Stomach (tissue), 8 donors: ENCODE measurements at regions not wholly inside any gene's neighbourhood (a gene's known extent, or its start where the extent isn't known, plus 50 kb on each side); places are given as distances from the start of the nearest gene placed in this dataset.
A peak's percentile ranks its signal among the peaks of the same experiment; 100 is the strongest.

ENCODE experiments used
- DNase-seq, 2 donors: peaks; one replicate each; pipeline versions ENCODE4 v3.0.0 to v3.0.0-alpha.2; 2013 to 2019
- H3K27ac ChIP-seq, 5 donors: fragments of 200-600 bp in 4 of 5; sonication (generic) in 4 of 5; one replicate each; pipeline ENCODE4 v1.5.1; 2013 to 2019; ENCODE audit warnings: mild to moderate bottlenecking in 1 of 5, moderate library complexity in 1 of 5
- H3K27me3 ChIP-seq, 3 donors: fragments of 200-600 bp; sonication (generic); one replicate each; pipeline ENCODE4 v1.5.1; 2017 to 2019; ENCODE audit warnings: mixed run types in 1 of 3
- H3K36me3 ChIP-seq, 4 donors: fragments of 200-600 bp; sonication (generic); 1 replicate in 3 of 4; 2 replicates in 1 of 4; pipeline ENCODE4 v1.5.1; 2016 to 2019
- H3K4me1 ChIP-seq, 4 donors: fragments of 200-600 bp; sonication (generic); one replicate each; pipeline ENCODE4 v1.5.1; 2016 to 2019
- H3K4me3 ChIP-seq, 4 donors: fragments of 200-600 bp; sonication (generic) in 3 of 4; one replicate each; pipeline ENCODE4 v1.5.1; 2016 to 2019; ENCODE audit warnings: mild to moderate bottlenecking in 1 of 4
- H3K9me3 ChIP-seq, 4 donors: fragments of 200-600 bp; sonication (generic); one replicate each; pipeline ENCODE4 v1.5.1; 2016 to 2019
- EP300 ChIP-seq: sonication (generic); formaldehyde crosslinking; IDR thresholded peaks from one replicate; pipeline ENCODE4 v1.6.1; 2017; ENCODE audit warnings: antibody characterized with exemption
- POLR2A ChIP-seq, 4 donors: fragments of 450-650 bp; IDR thresholded peaks; one replicate each; pipeline ENCODE4 v1.6.1; 2016; ENCODE audit warnings: antibody characterized with exemption in 4 of 4, control low read depth in 2 of 4, mild to moderate bottlenecking in 1 of 4, moderate library complexity in 1 of 4
- POLR2AphosphoS5 ChIP-seq, 3 donors: sonication (generic); formaldehyde crosslinking; IDR thresholded peaks; one replicate each; pipeline ENCODE4 v1.6.1; 2016; ENCODE audit warnings: antibody characterized with exemption in 3 of 3
- WGBS, 5 donors: extraction: QIAGEN DNeasy Blood & Tissue Kit in 3 of 5; methylation state at CpG; one replicate each; pipeline versions ENCODE4 v1.1.5 to v1.1.7; 2013 to 2018; 5-methylcytosine and 5-hydroxymethylcytosine counted together
- intact Hi-C: fragments of 100-400 bp; cut with DNase I; formaldehyde crosslinking; loops from one replicate; pipeline ENCODE4 v1.15.1; 2023; ENCODE audit warnings: low total_unique reads
- TF ChIP-seq, protein P1 (sequence below), 7 experiments: fragments of 450-650 bp in 4 of 7; fragments of 200-600 bp in 3 of 7; sonication (generic) in 3 of 7; IDR thresholded peaks; one replicate each; pipeline ENCODE4 v1.5.1; 2016 to 2019; ENCODE audit warnings: antibody characterized with exemption in 7 of 7, control low read depth in 2 of 7, mild to moderate bottlenecking in 1 of 7
- donor health status: healthy with polysubstance abuse.
- donor health status: Bipolar disorder and iron deficiency.
- donor health status: healthy.

DNA sequence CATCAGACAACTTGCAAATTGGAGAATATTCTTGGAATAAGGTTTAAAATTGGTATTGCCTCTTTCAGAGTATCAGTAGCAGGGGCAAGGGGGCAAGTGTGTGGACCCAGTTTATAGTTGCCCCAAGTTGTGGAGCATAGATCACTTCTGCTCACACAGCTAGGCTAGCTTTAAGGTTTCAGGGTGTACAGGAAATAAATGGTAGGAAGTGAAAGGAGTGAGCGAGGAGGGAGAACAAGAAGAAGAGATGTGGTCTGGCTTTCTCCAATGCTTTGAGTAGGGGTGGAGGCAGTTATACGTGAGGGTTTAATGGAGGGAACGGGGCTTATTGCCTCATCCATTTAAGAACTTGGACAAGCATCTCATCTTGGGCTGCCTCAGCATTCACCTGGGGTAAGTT lies 290.0 kb upstream of the CFAP20DC start:
- DNase-seq: no peak
- Histone ChIP-seq H3K4me1 (no peaks in the 10 kb centered on the region), H3K36me3 (no peaks in the 10 kb centered on the region), H3K4me3 (no peak overlapping the region), H3K27me3 (no peaks in the 10 kb centered on the region), H3K27ac (no peak overlapping the region), H3K9me3 (no peaks in the 10 kb centered on the region)
- TF ChIP-seq EP300: no peak
- TF ChIP-seq, protein P1, sequence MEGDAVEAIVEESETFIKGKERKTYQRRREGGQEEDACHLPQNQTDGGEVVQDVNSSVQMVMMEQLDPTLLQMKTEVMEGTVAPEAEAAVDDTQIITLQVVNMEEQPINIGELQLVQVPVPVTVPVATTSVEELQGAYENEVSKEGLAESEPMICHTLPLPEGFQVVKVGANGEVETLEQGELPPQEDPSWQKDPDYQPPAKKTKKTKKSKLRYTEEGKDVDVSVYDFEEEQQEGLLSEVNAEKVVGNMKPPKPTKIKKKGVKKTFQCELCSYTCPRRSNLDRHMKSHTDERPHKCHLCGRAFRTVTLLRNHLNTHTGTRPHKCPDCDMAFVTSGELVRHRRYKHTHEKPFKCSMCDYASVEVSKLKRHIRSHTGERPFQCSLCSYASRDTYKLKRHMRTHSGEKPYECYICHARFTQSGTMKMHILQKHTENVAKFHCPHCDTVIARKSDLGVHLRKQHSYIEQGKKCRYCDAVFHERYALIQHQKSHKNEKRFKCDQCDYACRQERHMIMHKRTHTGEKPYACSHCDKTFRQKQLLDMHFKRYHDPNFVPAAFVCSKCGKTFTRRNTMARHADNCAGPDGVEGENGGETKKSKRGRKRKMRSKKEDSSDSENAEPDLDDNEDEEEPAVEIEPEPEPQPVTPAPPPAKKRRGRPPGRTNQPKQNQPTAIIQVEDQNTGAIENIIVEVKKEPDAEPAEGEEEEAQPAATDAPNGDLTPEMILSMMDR (IDR thresholded peaks at IDR 0.05): no peak
- no peak for TF ChIP-seq POLR2A (IDR thresholded peaks at IDR 0.05)
- intact Hi-C loops: no loop called here
- 79 to 88% (median 83%) methylated on average over 3 of the region's 3 CpGs for WGBS, 5 donors

- H3K36me3 ChIP-seq: no peaks in the 10 kb centered on the region
- no peak for DNase-seq
- intact Hi-C loops: no loop called here
- no peaks in the 10 kb centered on the region for H3K4me1 ChIP-seq
- H3K4me3 ChIP-seq: no peak overlapping the region
- TF ChIP-seq, protein P1 (IDR thresholded peaks at IDR 0.05): no peak
- TF ChIP-seq POLR2A (IDR thresholded peaks at IDR 0.05) (no peak), EP300 (no peak), POLR2AphosphoS5 (IDR thresholded peaks at IDR 0.05) (no peak)
- WGBS, 5 donors: 30 to 54% (median 39%) methylated on average over 7 of the region's 7 CpGs
- no peaks in the 10 kb centered on the region for H3K9me3 ChIP-seq
- H3K27me3 ChIP-seq: no peaks in the 10 kb centered on the region
- no peak overlapping the region for H3K27ac ChIP-seq
Measured at GRCh38 chr3:59338934-59339333, 289.1 kb upstream of the CFAP20DC start.

DNA sequence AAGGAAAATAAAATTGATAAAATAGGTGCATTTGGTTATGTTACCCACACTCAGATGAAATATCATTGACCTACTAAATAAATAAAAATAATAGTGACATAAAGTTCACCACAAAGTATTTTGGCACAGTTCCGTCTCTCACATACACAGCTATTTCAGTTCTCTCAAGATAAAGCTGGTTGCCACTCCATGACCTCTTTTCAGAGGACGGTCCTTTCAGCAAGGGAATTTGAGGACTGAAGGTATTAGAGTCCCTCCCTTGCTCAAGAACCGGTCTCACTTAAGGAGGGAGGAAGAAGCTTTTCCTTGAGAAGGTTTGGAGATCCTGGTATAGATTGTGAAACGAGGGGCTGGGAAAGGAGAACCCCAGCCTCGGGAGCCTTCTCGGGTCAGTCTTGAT lies 285.5 kb upstream of the CFAP20DC start:
- TF ChIP-seq POLR2AphosphoS5 (IDR thresholded peaks at IDR 0.05) (no peak), POLR2A (IDR thresholded peaks at IDR 0.05) (no peak), EP300 (no peak)
- TF ChIP-seq, protein P1 (IDR thresholded peaks at IDR 0.05): no peak
- Histone ChIP-seq H3K4me3 (no peak overlapping the region), H3K36me3 (no peaks in the 10 kb centered on the region), H3K27ac (no peak overlapping the region), H3K27me3 (no peaks in the 10 kb centered on the region), H3K9me3 (no peaks in the 10 kb centered on the region), H3K4me1 (no peaks in the 10 kb centered on the region)
- WGBS, 5 donors: 47 to 81% (median 70%) methylated on average over 5 to 6 of the region's 6 CpGs
- no peak for DNase-seq
- intact Hi-C loops: no loop called here

GRCh38 chr3:59334585-59334984 lies 284.8 kb upstream of the CFAP20DC start:
- Histone ChIP-seq H3K4me1 (no peaks in the 10 kb centered on the region), H3K27ac (no peak overlapping the region), H3K9me3 (no peaks in the 10 kb centered on the region), H3K27me3 (no peaks in the 10 kb centered on the region), H3K36me3 (no peaks in the 10 kb centered on the region), H3K4me3 (no peak overlapping the region)
- WGBS, 5 donors: 38 to 76% (median 66%) methylated on average over 2 of the region's 2 CpGs
- DNase-seq: peak in 1 of 2 donors; percentile 15
- intact Hi-C loops: no loop called here
- TF ChIP-seq EP300 (no peak), POLR2AphosphoS5 (IDR thresholded peaks at IDR 0.05) (no peak), POLR2A (IDR thresholded peaks at IDR 0.05) (no peak)
- TF ChIP-seq, protein P1 (IDR thresholded peaks at IDR 0.05): no peak
